Hematopoietic multipotent progenitor cell treated with erythropoietin and hydrocortisone succinate and interleukin-3 and kit ligand, for 15 days (in vitro differentiated cells): ENCODE measurements at regions not wholly inside any gene's neighbourhood (a gene's known extent, or its start where the extent isn't known, plus 50 kb on each side); places are given as distances from the start of the nearest gene placed in this dataset.

Experiments
- DNase-seq: peaks from one replicate; pipeline ENCODE4 v3.0.0-alpha.2; 2015; ENCODE audit warnings: low spot score

GRCh38 chr7:36100634-36101033, 52.4 kb upstream of the EEPD1 start:
- DNase-seq, result no peak
